ENCODE measurements at regions not wholly inside any gene's neighbourhood (a gene's known extent, or its start where the extent isn't known, plus 50 kb on each side); places are given as distances from the start of the nearest gene placed in this dataset.

DNA sequence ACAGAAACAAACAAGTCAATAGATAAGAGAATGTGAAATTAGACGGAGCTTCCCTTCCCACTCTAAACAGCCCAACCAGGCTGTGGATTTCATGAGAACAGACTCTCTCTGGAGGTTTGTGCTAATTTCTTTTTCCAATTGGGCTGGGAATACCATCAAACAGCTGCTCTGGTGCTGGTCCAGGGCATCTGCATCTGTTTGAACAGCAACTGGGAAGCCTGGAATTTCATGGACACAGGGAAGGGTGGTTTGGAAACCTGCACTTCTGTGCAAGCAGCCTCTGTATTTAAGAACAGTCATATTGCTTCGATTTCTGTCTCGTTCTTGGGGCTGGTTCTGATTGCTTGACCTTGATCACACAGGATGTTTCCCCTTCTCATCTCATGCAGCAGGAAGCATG is 88.7 kb downstream of the FOXL1 start:
- Mint-ChIP-seq H3K27me3 (peaks cover under 1% of the 10 kb centered on the region), H3K27ac (ENCODE audit: low read depth) (no peak overlapping the region), H3K4me3 (no peak overlapping the region), H3K4me1 (peaks cover 11% of the 10 kb centered on the region), H3K9me3 (no peaks in the 10 kb centered on the region), H3K36me3 (ENCODE audit: insufficient read depth) (no peaks in the 10 kb centered on the region)
- ATAC-seq (replicated peaks; ENCODE audit: extremely low read depth, poor library complexity, severe bottlenecking) (no peak), DNase-seq (ENCODE audit: low spot score in 2 of 2) (no peak)

GRCh38 chr16:86668136-86668910 is 90.0 kb downstream of the FOXL1 start:
- Mint-ChIP-seq H3K4me3 (no peak overlapping the region), H3K9me3 (no peaks in the 10 kb centered on the region), H3K36me3 (ENCODE audit: insufficient read depth) (no peaks in the 10 kb centered on the region), H3K4me1 (peaks cover 11% of the 10 kb centered on the region), H3K27me3 (no peaks in the 10 kb centered on the region), H3K27ac (ENCODE audit: low read depth) (no peak overlapping the region)
- no peak for DNase-seq (ENCODE audit: low spot score in 2 of 2)
- no peak for ATAC-seq (replicated peaks; ENCODE audit: extremely low read depth, poor library complexity, severe bottlenecking)

GRCh38 chr16:86669285-86669805 is 91.0 kb downstream of the FOXL1 start:
- ATAC-seq (replicated peaks; ENCODE audit: extremely low read depth, poor library complexity, severe bottlenecking), result no peak
- no peak overlapping the region for H3K27ac Mint-ChIP-seq (ENCODE audit: low read depth)
- peaks cover 7% of the 10 kb centered on the region for H3K4me1 Mint-ChIP-seq
- no peaks in the 10 kb centered on the region for H3K9me3 Mint-ChIP-seq
- no peak for DNase-seq (ENCODE audit: low spot score in 2 of 2)
- H3K27me3 Mint-ChIP-seq, result no peaks in the 10 kb centered on the region
- no peak overlapping the region for H3K4me3 Mint-ChIP-seq
- H3K36me3 Mint-ChIP-seq (ENCODE audit: insufficient read depth), result no peaks in the 10 kb centered on the region

DNA sequence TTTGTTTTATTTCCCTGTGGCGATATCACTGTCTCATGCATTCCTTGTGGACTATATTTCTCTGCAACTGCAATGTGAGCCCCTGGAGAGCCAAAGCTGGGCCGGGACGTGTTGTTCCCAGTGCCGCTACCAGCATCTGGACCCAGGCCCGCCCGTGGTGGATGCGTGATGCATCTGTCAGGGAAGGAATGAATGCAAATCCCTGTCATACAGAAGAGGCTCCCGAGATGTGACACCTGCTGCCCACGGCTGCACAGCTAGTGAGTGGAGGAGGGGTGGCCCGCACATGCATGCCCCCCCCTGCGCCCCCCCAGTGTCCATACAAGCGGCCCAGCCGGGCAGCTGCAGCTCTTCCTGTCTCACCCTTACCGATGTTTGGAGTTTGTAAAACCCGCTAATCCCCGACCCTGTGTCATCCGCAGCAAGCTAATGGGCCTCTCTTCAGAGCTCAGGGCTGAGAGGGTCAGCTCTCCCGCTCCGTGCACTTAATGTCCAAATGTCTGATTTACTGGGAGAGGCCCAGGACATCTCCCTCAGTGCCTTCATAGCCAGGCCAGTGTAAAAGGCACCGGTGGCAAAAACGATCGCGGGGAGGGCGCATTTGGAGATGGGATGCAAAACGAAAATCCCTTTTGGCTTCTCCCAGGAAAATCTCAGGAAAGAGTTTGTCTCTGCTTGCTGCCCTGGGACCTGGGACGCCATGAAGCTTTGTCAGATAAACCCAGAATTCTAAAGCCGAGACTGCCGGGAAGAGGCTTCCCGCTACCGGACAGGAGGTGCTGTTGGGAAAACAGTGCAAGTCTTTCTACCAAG is 91.8 kb downstream of the FOXL1 start:
- no peaks in the 10 kb centered on the region for H3K4me1 Mint-ChIP-seq
- DNase-seq (ENCODE audit: low spot score in 2 of 2), result no peak
- H3K27ac Mint-ChIP-seq (ENCODE audit: low read depth), result no peak overlapping the region
- H3K9me3 Mint-ChIP-seq, result no peaks in the 10 kb centered on the region
- H3K36me3 Mint-ChIP-seq (ENCODE audit: insufficient read depth), result no peaks in the 10 kb centered on the region
- no peak for ATAC-seq (replicated peaks; ENCODE audit: extremely low read depth, poor library complexity, severe bottlenecking)
- no peaks in the 10 kb centered on the region for H3K27me3 Mint-ChIP-seq
- no peak overlapping the region for H3K4me3 Mint-ChIP-seq

DNA sequence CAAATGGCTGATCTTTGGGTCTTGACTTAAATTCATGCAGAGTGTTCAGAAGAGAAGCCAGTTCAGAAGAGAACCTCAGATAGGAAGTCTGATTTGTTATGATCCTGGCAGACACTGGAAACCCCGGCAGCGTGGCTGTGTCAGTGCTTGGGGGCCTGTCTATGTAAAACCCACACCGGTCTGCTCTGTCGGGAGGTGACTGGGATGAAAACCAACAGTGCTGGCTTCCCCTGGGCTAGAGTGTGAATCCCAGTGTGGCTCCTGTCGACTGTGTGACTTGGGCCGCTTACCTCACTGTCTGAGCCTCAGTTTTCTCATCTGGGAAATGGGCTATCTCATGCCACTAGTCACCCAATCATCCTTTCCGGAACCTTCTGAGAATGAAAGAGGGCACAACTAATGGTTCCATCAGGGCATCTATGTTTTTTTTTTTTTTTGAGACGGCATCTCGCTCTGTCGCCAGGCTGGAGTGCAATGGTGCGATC is 92.4 kb downstream of the FOXL1 start:
- DNase-seq (ENCODE audit: low spot score in 2 of 2) (no peak), ATAC-seq (replicated peaks; ENCODE audit: extremely low read depth, poor library complexity, severe bottlenecking) (no peak)
- Mint-ChIP-seq H3K9me3 (no peaks in the 10 kb centered on the region), H3K4me3 (no peak overlapping the region), H3K36me3 (ENCODE audit: insufficient read depth) (no peaks in the 10 kb centered on the region), H3K27me3 (no peaks in the 10 kb centered on the region), H3K27ac (ENCODE audit: low read depth) (no peak overlapping the region), H3K4me1 (no peaks in the 10 kb centered on the region)

DNA sequence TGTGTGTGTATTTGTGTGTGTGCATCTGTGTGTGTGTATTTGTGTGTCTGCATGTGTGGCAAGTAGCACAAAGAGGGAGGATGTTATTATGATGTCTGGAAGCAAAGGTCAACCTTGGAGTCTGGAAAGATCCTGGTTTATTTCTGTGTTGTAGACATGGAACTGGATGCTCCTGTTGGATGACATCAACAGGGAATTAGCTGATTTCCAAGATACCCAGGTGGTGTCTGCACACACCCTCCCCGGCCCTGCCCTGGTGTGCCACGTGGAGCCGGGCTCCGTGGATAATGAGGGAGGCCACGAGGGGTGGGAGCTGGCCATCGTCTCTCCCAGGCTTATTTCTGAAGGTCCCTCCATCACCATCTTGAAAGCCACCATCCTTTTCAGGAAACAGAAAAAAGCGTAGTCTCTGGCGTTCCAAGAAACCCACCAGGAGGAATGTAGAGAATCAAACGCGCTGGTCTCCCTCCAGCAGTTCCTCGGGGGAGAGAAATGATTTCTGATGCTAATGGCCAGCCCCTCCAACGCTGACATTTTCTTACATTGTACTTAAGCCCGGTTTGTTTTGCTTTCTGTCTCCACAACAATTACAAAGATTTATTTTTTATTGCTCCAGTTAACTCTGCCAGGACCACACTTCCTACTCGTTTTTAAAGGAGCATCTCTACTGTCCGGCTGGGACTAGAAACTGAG is 93.3 kb downstream of the FOXL1 start:
- Mint-ChIP-seq H3K27ac (ENCODE audit: low read depth) (no peak overlapping the region), H3K9me3 (no peaks in the 10 kb centered on the region), H3K36me3 (ENCODE audit: insufficient read depth) (no peaks in the 10 kb centered on the region)

GRCh38 chr16:86672179-86672863 is 94.0 kb downstream of the FOXL1 start:
- Mint-ChIP-seq H3K4me1 (no peaks in the 10 kb centered on the region), H3K36me3 (ENCODE audit: insufficient read depth) (no peaks in the 10 kb centered on the region), H3K27ac (ENCODE audit: low read depth) (no peak overlapping the region), H3K27me3 (no peaks in the 10 kb centered on the region), H3K4me3 (no peak overlapping the region), H3K9me3 (no peaks in the 10 kb centered on the region)
- DNase-seq (ENCODE audit: low spot score in 2 of 2), result no peak
- no peak for ATAC-seq (replicated peaks; ENCODE audit: extremely low read depth, poor library complexity, severe bottlenecking)

More for the DNA sequence above, 93.3 kb downstream of the FOXL1 start:
- no peak for ATAC-seq (replicated peaks; ENCODE audit: extremely low read depth, poor library complexity, severe bottlenecking)
- no peaks in the 10 kb centered on the region for H3K27me3 Mint-ChIP-seq
- no peaks in the 10 kb centered on the region for H3K4me1 Mint-ChIP-seq
- H3K4me3 Mint-ChIP-seq, result no peak overlapping the region
- DNase-seq (ENCODE audit: low spot score in 2 of 2), result no peak

GRCh38 chr16:86673090-86673955 is 95.0 kb downstream of the FOXL1 start:
- H3K27ac Mint-ChIP-seq (ENCODE audit: low read depth), result no peak overlapping the region
- H3K36me3 Mint-ChIP-seq (ENCODE audit: insufficient read depth), result no peaks in the 10 kb centered on the region
- no peaks in the 10 kb centered on the region for H3K9me3 Mint-ChIP-seq
- no peaks in the 10 kb centered on the region for H3K4me1 Mint-ChIP-seq
- H3K27me3 Mint-ChIP-seq, result no peaks in the 10 kb centered on the region
- no peak overlapping the region for H3K4me3 Mint-ChIP-seq
- ATAC-seq (replicated peaks; ENCODE audit: extremely low read depth, poor library complexity, severe bottlenecking), result no peak
- DNase-seq (ENCODE audit: low spot score in 2 of 2), result no peak

DNA sequence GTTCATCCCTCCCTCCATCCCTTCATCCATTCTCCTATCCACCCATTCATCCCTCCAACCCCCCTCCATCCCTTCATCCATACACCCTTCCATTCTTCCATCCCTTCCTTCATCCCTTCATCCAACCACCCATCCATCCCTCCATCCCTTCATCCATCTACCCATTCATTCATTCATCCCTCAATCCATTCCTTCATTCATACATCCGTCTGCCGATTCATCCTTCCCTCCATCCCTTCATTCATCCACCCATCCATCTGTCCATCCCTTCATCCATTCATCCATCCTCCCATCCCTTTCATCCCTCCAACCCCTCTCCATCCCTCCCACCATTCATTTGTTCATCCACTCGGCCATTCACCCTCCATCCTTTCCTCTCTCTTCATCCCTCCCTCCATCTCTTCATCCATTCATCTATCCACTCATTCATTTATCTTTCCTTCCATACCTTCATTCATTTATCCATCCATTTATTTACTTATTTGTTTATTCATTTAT is 95.7 kb downstream of the FOXL1 start:
- Mint-ChIP-seq H3K4me1 (no peaks in the 10 kb centered on the region), H3K9me3 (no peaks in the 10 kb centered on the region), H3K27ac (ENCODE audit: low read depth) (no peak overlapping the region), H3K36me3 (ENCODE audit: insufficient read depth) (no peaks in the 10 kb centered on the region), H3K27me3 (no peaks in the 10 kb centered on the region), H3K4me3 (no peak overlapping the region)
- ATAC-seq (replicated peaks; ENCODE audit: extremely low read depth, poor library complexity, severe bottlenecking) (no peak), DNase-seq (ENCODE audit: low spot score in 2 of 2) (no peak)

DNA sequence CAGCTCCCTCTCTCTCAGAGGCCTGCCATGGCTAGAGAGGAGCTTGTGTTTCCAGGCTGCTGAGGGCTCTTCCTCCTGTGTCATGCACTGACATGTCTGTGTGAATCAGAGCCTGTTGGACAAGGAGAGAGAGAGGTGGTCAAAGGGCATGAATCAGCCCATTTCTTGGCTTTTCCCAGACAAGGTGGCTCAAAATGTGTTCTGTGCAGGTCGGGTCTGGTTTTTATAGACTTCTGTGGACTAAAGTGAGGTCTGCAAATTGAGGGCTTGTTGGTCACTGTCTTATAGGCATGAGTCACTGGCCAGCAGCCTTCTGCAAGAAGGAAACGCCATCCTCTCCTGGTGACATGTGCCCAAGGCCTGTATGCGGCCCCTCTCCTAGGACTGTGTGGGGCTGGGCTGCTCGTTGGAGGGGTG is 97.9 kb downstream of the FOXL1 start:
- Mint-ChIP-seq H3K27me3 (no peaks in the 10 kb centered on the region), H3K36me3 (ENCODE audit: insufficient read depth) (no peaks in the 10 kb centered on the region), H3K4me3 (no peak overlapping the region), H3K4me1 (no peaks in the 10 kb centered on the region), H3K9me3 (no peaks in the 10 kb centered on the region), H3K27ac (ENCODE audit: low read depth) (no peak overlapping the region)
- DNase-seq (ENCODE audit: low spot score in 2 of 2) (no peak), ATAC-seq (replicated peaks; ENCODE audit: extremely low read depth, poor library complexity, severe bottlenecking) (no peak)

GRCh38 chr16:86679490-86679889 is 101.1 kb downstream of the FOXL1 start:
- Mint-ChIP-seq H3K4me1 (no peaks in the 10 kb centered on the region), H3K27ac (ENCODE audit: low read depth) (no peak overlapping the region), H3K9me3 (no peaks in the 10 kb centered on the region), H3K27me3 (peaks cover 27% of the 10 kb centered on the region), H3K4me3 (no peak overlapping the region), H3K36me3 (ENCODE audit: insufficient read depth) (no peaks in the 10 kb centered on the region)
- DNase-seq (ENCODE audit: low spot score in 2 of 2) (no peak), ATAC-seq (replicated peaks; ENCODE audit: extremely low read depth, poor library complexity, severe bottlenecking) (no peak)
